ENCODE measurements at regions not wholly inside any gene's neighbourhood (a gene's known extent, or its start where the extent isn't known, plus 50 kb on each side); places are given as distances from the start of the nearest gene placed in this dataset.

DNA sequence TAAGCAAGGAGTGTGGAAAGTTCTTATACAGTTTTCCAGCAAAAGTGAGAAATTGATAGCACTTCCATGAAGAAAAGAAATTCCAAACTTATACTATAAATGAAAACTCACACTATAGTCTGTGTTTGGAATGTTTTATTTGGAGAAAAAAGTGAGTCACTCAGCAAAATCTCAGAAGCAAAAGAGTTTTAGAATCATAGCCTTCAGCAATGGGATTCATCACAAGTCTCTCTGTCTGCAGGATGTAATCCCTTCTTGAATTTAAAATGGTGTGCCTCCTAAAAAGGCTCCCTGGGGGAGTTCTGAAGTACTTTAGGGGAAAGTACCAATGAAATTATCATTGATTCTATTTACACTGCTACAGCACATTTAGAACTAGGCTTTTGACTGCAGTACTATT, 756.4 kb downstream of the XPNPEP1 start:
- Histone ChIP-seq H2BK5ac (ENCODE audit: low read depth, low read length) (no peak overlapping the region), H4K20me1 (replicated peaks in 1 of 2; ENCODE audit: control insufficient read depth in 1 of 2, insufficient read depth in 2 of 2, low read length in 2 of 2) (no peaks in the 10 kb centered on the region), H3K4ac (replicated peaks; ENCODE audit: insufficient read length, low read depth, low read length) (no peak overlapping the region), H4K5ac (ENCODE audit: insufficient read length, low read depth, low read length) (no peak overlapping the region), H3K27ac (ENCODE audit: low read depth, low read length) (no peak overlapping the region), H3K4me2 (ENCODE audit: insufficient read depth in 1 of 2, low read depth in 2 of 2, low read length in 2 of 2) (no peak overlapping the region), H3K9ac (replicated peaks in 1 of 4; ENCODE audit: extremely low read depth in 1 of 4, low read depth in 3 of 4, low read length in 3 of 4) (no peak overlapping the region), H3K36me3 (ENCODE audit: control insufficient read depth in 2 of 4, insufficient read depth in 4 of 4, low read length in 3 of 4) (no peaks in the 10 kb centered on the region), H2BK12ac (ENCODE audit: low read depth, low read length) (no peak overlapping the region), H3K56ac (replicated peaks; ENCODE audit: insufficient read length, low read depth, low read length) (no peak overlapping the region), H3K23ac (ENCODE audit: insufficient read length) (no peak overlapping the region), H3K18ac (ENCODE audit: extremely low read depth, low read length) (no peak overlapping the region), H3K79me1 (ENCODE audit: low read depth, low read length) (no peaks in the 10 kb centered on the region), H3K14ac (ENCODE audit: insufficient read length) (no peak overlapping the region), H3K4me3 (ENCODE audit: extremely low read depth in 1 of 4, insufficient read depth in 2 of 4, low read depth in 3 of 4, low read length in 4 of 4) (no peak overlapping the region), H2AFZ (ENCODE audit: low read length) (no peak overlapping the region), H2AK5ac (ENCODE audit: low read depth, low read length) (no peak overlapping the region), H2BK20ac (ENCODE audit: low read length) (no peak overlapping the region), H2BK15ac (ENCODE audit: low read length) (no peak overlapping the region), H4K91ac (replicated peaks; ENCODE audit: insufficient read length, low read length) (no peak overlapping the region), H2BK120ac (replicated peaks; ENCODE audit: low read depth, low read length) (no peak overlapping the region), H3K27me3 (replicated peaks in 1 of 4; ENCODE audit: control insufficient read depth in 3 of 4, extremely low read depth in 1 of 4, insufficient read depth in 3 of 4, low read length in 3 of 4) (no peaks in the 10 kb centered on the region), H3K9me3 (ENCODE audit: insufficient read depth in 2 of 2, low read depth in 1 of 2, low read length in 1 of 2) (no peaks in the 10 kb centered on the region), H3K79me2 (ENCODE audit: control insufficient read depth in 1 of 2, insufficient read depth in 2 of 2, low read length in 2 of 2) (no peaks in the 10 kb centered on the region), H3K4me1 (replicated peaks in 1 of 4; ENCODE audit: control insufficient read depth in 3 of 4, insufficient read depth in 4 of 4, low read length in 3 of 4) (no peaks in the 10 kb centered on the region), H3K23me2 (ENCODE audit: low read depth, low read length) (no peaks in the 10 kb centered on the region), H4K8ac (ENCODE audit: extremely low read depth, insufficient read depth, low read length) (no peak overlapping the region)
- ChIA-PET CTCF (ENCODE audit: partially characterized antibody) (no interaction called here), POLR2A (ENCODE audit: partially characterized antibody) (no interaction called here)
- DNase-seq (ENCODE audit: low read depth in 1 of 2, low spot score in 2 of 2): no peak
- no peak for TF ChIP-seq EGR1 (IDR thresholded peaks at IDR 0.05; ENCODE audit: borderline replicate concordance, low read depth, low read length)
- no peak for TF ChIP-seq RXRA (IDR thresholded peaks at IDR 0.05; ENCODE audit: insufficient read depth, low read depth, low read length)
- no peak for TF ChIP-seq CHD1 (IDR thresholded peaks at IDR 0.05; ENCODE audit: low read depth, low read length)
- TF ChIP-seq, protein P1, sequence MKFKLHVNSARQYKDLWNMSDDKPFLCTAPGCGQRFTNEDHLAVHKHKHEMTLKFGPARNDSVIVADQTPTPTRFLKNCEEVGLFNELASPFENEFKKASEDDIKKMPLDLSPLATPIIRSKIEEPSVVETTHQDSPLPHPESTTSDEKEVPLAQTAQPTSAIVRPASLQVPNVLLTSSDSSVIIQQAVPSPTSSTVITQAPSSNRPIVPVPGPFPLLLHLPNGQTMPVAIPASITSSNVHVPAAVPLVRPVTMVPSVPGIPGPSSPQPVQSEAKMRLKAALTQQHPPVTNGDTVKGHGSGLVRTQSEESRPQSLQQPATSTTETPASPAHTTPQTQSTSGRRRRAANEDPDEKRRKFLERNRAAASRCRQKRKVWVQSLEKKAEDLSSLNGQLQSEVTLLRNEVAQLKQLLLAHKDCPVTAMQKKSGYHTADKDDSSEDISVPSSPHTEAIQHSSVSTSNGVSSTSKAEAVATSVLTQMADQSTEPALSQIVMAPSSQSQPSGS (IDR thresholded peaks at IDR 0.05; ENCODE audit: low read length): no peak
- TF ChIP-seq POLR2AphosphoS5 (IDR thresholded peaks at IDR 0.05; ENCODE audit: low read depth, low read length): no peak
- TF ChIP-seq POLR2A (IDR thresholded peaks at IDR 0.05; ENCODE audit: control extremely low read depth in 1 of 2, low read depth in 2 of 2, low read length in 2 of 2): no peak
- no peak for FAIRE-seq
